Endometrium (tissue), 2 donors: ENCODE measurements at regions not wholly inside any gene's neighbourhood (a gene's known extent, or its start where the extent isn't known, plus 50 kb on each side); places are given as distances from the start of the nearest gene placed in this dataset.

Experiments used
- FAIRE-seq: peaks from 2 replicates; lab custom pipeline; 2012; peaks lifted over from hg19 to GRCh38; lab: Jason Lieb, UNC
- donor health status: control.
- donor health status: control.

- FAIRE-seq: no peak
Measured at GRCh38 chr7:11294965-11295364, 321.3 kb downstream of the PHF14 start.

- FAIRE-seq: no peak
Measured at GRCh38 chr7:11297126-11297625, 323.5 kb downstream of the PHF14 start.

GRCh38 chr7:11297764-11298163 is 324.1 kb downstream of the PHF14 start:
- FAIRE-seq: no peak

DNA sequence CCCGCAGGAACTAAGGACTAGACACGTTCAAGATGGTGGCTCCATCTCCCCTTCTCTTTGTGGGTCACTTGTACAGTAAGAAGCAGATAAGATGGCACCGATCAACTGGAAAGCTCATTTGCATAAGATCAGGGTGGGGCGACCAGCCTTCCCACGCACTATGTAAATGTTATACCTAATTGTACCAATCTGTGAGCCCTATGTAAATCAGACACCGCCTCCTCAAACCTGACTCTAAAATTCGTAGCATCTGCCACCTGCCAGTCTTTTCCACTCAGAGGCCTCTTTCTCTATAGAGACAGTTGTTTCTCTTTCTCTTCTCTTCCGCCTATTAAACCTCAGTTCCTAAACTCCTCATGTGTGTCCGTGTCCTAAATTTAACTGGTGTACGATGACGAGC is 324.5 kb downstream of the PHF14 start:
- FAIRE-seq: no peak

- FAIRE-seq: no peak
Measured at GRCh38 chr7:11300241-11300640, 326.6 kb downstream of the PHF14 start.

- FAIRE-seq: no peak
Measured at GRCh38 chr7:11302121-11302520, 328.4 kb downstream of the PHF14 start.

DNA sequence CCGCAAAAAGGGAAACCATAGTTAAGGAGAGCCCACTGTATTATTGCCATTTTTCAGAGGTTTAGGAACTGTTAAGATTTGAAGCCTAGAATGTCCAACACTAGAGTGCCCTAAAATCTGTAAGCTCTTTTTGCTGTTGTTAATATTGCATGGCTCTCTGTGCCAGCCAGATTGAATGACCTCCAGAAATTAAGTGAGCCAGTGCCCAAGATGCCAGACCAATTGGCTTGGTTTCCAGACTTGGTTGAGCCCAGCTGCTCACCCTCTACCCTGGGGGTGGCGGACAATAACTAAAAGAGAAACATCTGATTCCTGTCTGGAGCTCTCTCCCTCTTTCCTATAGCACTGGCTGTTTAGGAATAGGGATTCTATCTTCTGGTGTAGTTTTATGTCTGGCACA is 340.1 kb downstream of the PHF14 start:
- FAIRE-seq: no peak

- no peak for FAIRE-seq
Measured at GRCh38 chr7:11315666-11316258, 342.1 kb downstream of the PHF14 start.

DNA sequence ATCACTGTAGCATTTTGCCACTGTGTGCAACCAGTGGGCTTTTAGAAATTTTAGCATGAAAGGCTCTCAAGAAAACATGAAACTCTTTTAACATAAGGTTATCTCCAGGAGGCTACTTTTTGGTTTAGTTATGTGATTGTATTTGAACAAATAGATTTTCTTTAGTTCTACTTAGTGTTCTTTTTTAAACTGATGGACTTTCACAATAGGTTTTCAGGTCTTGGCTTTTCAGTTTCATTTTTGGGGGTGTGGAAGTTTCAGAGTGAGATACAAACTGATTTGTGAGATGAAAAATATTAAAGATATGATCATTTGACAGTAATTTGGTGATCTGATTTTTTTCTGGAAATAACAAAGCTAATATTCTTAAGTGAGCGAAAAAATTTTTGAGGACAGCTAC is 344.1 kb downstream of the PHF14 start:
- FAIRE-seq: no peak

GRCh38 chr7:11319491-11320274 is 346.0 kb downstream of the PHF14 start:
- FAIRE-seq: no peak
